SH-SY5Y (cell line): ENCODE measurements at regions not wholly inside any gene's neighbourhood (a gene's known extent, or its start where the extent isn't known, plus 50 kb on each side); places are given as distances from the start of the nearest gene placed in this dataset.

ENCODE experiments used
- GATA2 ChIP-seq: IDR thresholded peaks from 2 replicates; pipeline ENCODE4 v1.6.1; 2011; ENCODE audit warnings: mild to moderate bottlenecking, low read depth, low read length
- GATA3 ChIP-seq: IDR thresholded peaks from 2 replicates; pipeline ENCODE4 v1.6.1; 2011; ENCODE audit warnings: low read depth, mild to moderate bottlenecking, low read length, moderate library complexity

DNA sequence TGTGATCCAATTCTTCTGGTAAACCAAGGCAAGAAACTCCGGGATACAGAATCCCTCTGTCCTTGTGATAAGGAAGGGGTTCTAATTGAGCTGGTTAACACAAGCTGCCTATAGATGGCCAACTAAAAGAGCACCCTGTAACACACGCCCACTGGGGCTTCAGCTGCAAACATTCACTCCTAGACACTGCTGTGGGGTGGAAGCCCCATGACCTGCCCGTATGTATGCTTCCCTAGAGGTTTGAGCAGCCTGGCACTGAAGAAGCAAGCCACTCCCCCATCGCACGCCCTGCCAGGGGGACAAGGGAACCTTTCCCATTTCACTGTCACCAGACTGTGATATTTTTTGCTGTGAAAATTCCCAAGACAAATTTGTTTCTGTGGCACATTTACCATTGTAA is 516.9 kb upstream of the GOLIM4 start:
- TF ChIP-seq GATA3 (no peak), GATA2 (no peak)

DNA sequence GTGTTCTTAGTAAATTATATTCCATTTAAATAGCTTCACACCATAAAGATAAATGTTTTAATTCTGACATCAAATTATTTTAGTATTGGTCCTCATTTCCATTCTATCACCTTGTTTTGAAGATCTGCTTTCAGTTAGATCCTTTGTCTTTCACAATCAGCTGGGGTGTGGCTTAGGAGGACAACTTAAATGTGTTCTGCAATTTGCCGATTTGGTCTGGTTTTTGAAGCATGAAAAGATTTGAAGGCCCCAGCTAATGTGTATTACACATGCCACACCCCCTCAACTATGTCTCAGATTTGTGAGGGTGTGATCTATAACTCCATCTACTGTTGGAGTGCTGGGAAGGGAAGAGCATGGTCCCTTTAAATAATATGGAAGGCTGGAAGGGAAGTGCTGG is 516.1 kb upstream of the GOLIM4 start:
- TF ChIP-seq GATA3: no peak
- TF ChIP-seq GATA2: no peak

DNA sequence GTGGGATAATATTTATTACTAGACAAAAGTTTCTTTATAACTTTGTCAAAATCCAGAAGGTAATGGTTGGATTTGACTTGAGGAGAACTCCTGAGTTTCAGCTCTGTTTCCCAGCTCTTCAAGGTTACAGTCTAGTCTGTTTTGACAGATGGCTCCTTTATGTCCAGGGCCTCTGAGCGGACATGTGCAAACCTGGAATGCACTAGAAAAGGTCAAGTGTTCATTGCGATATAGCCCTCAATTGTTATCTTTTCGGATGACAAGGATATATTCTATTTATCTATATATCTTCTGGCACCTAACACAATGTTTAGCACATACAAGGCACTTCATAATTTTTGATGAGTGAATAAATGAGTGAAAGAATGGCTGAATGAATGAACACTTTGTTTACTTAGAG is 513.2 kb upstream of the GOLIM4 start:
- TF ChIP-seq GATA3: no peak
- no peak for TF ChIP-seq GATA2

DNA sequence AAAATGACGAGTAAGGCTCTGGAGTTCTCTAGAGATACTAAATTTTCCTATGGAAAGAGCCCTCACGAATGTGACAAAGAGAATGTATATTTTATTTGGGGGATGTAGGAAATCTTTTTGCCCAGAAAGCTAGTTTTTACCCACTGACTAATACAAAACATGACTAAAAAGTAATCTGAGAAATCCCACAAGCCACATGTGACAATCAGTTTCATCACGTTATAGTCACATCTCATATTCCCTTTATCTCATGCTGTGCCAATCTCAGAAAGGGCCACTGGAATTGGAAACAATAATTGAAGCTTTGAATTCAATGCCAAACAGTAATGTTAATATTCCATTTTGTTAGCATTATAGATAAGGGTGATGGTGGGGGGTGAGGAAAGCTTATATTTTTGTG is 509.0 kb upstream of the GOLIM4 start:
- no peak for TF ChIP-seq GATA2
- TF ChIP-seq GATA3: no peak

DNA sequence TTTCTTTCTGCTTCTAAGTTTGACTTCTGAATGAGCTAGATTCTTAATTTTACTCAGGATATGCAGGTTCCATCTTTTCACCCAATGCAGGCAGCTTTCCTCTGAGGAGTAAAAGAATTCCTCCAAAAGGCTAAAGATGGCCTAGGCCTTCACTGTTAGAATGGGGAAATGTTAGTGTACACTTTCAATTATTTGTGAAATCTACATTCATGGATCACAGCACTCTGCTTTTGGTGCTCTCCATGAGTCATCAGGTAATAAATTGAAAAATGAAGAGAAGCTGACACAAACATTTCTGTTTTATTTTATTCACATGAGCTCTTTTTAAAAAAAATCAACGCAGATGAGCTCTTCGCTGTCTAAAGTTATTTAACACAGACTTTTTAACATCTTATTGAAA is 502.5 kb upstream of the GOLIM4 start:
- TF ChIP-seq GATA2: no peak
- TF ChIP-seq GATA3: no peak

DNA sequence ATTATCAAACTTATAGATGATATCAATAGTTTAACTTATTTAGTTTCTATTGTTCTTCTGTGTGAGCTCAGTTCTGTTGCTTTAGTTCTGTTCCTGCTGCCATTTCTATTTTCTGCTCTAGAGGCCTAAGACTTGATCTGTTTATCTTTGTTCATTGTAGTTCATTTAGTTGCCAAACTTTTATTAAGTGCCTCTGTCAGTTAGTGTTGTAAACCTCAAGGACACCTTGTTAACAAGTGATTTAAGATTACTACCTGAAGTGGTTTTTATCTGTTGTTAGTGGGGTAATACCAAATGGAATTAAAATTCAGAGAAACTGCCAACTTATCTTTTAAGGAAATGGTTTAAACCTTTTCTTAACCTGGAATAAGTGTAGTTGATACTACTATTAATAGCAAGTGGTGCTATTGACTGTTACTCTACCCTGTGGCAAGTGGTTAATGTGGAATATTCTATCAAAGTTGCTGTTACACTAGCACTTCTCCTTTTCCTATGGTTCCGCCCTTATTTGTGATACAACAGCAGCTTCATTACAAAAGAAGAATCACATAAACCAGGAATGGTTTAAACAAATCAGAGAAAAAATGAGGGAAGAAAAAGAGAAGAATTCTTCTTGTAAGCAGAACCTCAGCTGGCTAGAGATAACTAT is 500.6 kb upstream of the GOLIM4 start:
- TF ChIP-seq GATA2: no peak
- TF ChIP-seq GATA3: no peak

DNA sequence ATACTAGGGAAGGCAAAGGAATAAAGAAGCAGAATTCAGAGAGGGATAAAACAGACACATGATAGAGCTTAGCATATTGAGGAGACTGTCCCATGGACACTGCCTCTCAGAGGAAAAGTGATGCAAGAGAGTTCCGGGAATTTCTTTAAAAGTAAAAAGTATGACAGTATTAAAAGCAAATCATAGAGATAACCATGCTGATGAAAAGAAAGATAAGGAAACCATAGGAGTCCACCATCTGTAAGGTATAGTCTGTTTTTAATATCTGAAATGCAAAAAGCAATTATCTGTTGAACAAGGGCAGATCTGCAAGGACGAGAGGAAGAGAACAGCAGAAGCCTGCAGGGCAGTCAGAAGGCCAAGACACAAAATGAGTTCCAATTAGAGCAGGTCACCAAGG is 495.9 kb upstream of the GOLIM4 start:
- TF ChIP-seq GATA3 (peak; percentile 57; the same call in 1 of the 2 replicates), GATA2 (0 out of 2 replicates have a peak, but pooled peaks have one; percentile 26)

DNA sequence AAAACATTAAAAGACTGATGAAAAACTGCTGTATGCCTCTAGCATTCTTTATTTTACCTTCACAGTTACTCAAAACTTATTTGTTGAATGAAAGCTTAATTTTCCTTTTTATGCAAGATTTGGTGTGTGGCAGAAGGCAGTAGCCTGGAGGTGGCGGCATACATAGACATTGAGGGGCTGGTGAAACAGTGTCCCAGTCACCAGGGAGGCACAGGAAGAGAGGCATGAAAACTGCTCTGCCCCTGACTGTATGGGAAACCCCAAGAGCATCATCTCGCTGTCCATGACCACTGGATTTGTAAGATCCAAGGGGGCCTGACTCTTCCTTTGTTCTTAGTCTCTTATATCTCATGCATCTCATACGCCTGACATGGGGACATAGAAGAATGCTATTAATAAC is 493.7 kb upstream of the GOLIM4 start:
- TF ChIP-seq GATA2 (no peak), GATA3 (no peak)

DNA sequence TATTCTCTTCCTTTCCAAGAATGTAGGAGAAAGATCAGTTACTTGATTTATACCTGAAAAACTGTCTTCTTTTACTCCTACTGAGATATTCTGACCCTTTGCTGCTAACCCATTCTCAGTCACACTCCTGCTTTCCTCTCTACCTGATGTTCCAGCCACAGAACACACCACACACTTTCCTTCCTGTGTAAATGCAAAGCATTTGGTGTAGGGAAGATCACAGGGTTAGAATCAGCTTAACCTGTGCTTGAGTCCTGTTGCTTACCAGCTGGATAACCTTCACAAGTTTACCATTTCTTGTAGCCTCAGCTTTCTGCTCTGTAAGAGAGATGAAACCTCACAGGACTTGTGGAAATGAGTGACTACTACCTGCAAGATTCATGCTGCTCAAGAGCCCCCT is 489.8 kb upstream of the GOLIM4 start:
- TF ChIP-seq GATA2 (no peak), GATA3 (no peak)

DNA sequence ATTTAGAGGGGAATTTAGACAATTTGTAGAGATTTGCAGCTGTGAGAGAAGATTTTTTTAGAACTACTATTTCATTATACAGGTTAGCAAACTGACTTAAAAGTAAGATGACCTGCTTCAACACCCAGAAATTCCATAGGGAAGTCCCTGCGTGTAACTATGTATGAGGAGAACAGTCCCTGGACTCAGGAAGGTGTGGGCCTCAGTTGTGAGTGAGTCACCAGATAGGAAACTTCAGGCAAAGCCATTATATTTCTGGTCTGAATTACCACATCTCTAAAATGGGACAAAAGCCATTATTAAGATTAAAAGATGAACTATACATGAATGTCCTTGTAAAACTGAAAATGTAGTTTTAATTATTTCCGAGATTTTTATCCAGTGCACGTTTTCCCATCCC is 488.3 kb upstream of the GOLIM4 start:
- TF ChIP-seq GATA3 (no peak), GATA2 (no peak)

DNA sequence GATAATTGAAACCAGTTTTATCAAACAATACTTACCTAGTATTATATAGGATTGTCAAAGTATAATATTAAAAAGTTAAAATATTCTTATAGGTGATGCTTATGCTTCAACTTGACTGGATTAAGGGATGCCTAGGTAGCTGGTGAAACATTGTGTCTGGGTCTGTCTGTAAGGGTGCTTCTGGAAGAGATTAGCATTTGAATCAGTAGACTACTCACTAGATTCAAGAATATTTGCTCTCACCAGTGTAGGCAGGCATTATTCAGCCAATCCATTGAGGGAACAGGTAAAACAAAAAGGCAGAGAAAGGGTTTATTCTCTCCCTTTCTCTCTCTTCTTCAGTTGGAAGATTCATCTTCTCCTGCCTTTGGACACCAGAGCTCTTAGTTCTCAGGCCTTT is 486.8 kb upstream of the GOLIM4 start:
- TF ChIP-seq GATA2 (no peak), GATA3 (no peak)

DNA sequence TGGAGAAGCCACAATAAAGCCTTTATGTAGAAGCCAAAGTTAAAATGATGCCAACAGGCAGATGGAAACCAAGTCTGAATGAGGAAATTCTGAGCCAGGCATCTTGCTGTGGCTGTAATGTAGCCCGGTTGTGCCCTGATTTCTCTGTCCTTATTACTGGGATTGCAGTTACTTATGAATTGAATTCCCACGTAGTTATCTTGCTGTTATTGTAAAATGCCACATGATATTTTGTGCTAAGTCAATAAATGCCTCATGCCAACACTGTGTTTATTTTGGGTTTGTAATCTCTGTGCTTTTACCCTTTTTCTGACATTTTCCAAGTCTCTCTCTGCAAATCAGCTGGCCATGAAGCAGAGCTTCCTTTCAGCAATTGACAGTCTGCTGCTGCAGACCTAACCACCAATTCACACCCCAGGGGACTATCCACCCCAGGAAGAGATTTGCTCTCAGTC is 486.1 kb upstream of the GOLIM4 start:
- TF ChIP-seq GATA3: no peak

DNA sequence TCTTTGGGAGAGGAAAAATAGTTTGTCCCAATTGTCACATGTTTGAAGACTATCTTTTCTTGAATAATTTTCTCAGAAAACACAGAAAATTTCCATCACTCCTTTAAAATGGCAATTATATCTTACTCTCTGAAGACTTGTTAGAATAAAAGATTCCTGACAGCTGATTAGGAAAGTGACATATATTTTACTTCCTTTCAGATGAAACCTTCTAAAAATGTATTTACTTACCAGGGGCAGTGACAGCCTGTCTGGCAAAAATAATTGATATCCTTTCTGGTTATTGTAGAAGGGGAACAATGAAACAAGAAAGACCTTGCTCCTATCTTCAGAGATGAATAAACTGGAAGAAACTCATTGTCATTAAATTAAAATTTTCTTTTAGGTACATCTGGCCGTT is 483.3 kb upstream of the GOLIM4 start:
- TF ChIP-seq GATA3: no peak
- TF ChIP-seq GATA2: no peak

DNA sequence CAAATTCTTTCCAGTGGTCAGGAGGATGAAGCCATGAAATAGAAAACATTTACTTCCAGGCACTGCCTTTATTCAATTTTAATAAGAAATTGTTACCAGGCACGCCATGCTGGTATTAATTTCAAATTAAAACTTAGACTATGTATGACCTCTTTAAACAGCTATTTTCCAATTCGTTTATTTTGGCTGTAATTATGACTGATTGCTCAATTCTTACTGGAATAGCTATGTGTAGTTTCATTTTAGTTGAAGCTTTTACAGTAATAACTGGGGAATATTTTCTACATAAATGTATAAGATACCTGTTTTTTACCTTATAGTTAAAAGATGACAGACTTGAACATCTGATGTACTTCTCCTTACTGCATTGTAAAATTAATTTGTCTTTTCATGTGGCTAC is 480.0 kb upstream of the GOLIM4 start:
- TF ChIP-seq GATA3 (no peak), GATA2 (no peak)

DNA sequence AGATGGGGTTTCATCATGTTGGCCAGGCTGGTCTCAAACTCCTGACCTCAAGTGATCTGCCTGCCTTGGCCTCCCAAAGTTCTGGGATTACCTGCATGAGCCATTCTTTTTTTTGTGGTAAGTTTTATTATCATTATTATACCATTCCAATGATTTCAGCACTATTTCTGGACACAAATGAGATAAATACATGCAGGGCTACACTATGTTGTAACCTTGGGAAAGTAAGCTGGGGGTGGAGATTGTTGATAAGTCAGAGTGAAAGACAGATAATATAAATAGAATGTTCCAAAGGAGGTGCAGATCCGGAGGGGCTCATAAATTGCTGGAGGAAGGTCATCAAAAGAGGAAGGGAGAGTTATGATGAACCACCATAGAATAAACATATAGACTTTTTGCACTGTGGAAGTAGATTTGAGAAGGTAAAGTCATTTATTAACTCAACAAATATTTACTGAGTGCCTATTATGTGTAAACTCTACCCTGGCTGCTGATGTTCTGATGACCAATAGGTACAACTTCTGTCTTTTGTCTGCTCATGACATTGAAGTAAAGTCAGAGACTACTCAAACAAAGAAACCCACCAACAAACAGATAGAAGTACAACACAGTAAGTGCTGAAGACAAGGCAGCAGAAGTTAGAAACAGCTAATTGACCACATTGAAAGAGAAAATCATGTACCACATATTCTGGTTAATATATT is 478.9 kb upstream of the GOLIM4 start:
- TF ChIP-seq GATA3 (no peak), GATA2 (no peak)
